IgD-negative memory B cell (primary cell): ENCODE measurements at regions not wholly inside any gene's neighbourhood (a gene's known extent, or its start where the extent isn't known, plus 50 kb on each side); places are given as distances from the start of the nearest gene placed in this dataset.

Experiments used
- H3K27ac Mint-ChIP-seq, 3 donors: one replicate each; pipeline ENCODE4 v1.8.0; 2020 to 2022; ENCODE audit warnings: mild to moderate bottlenecking in 3 of 3, mixed read lengths in 3 of 3, moderate library complexity in 1 of 3
- H3K27me3 Mint-ChIP-seq: one replicate; pipeline ENCODE4 v1.8.0; 2021; ENCODE audit warnings: mixed read lengths
- H3K36me3 Mint-ChIP-seq: one replicate; pipeline ENCODE4 v1.8.0; 2020; ENCODE audit warnings: mild to moderate bottlenecking, mixed read lengths
- H3K4me1 Mint-ChIP-seq, 3 donors: one replicate each; pipeline ENCODE4 v1.8.0; 2020 to 2022; ENCODE audit warnings: mixed read lengths in 3 of 3, mild to moderate bottlenecking in 1 of 3
- H3K4me3 Mint-ChIP-seq, 4 donors: one replicate each; pipeline ENCODE4 v1.8.0; 2020 to 2022; ENCODE audit warnings: mild to moderate bottlenecking in 4 of 4, mixed read lengths in 4 of 4, moderate library complexity in 3 of 4
- H3K9me3 Mint-ChIP-seq, 3 donors: one replicate each; pipeline ENCODE4 v1.8.0; 2020 to 2021; ENCODE audit warnings: mixed read lengths in 3 of 3, mild to moderate bottlenecking in 1 of 3

GRCh38 chr4:41334182-41334581 lies 77.5 kb downstream of the UCHL1 start:
- no peak overlapping the region for H3K27ac Mint-ChIP-seq
- H3K9me3 Mint-ChIP-seq, result peaks cover 0 to 3% (median 2%) of the 10 kb centered on the region in 3 donors
- peaks cover 3% of the 10 kb centered on the region for H3K27me3 Mint-ChIP-seq
- H3K4me3 Mint-ChIP-seq, result no peak overlapping the region
- H3K4me1 Mint-ChIP-seq, result no peaks in the 10 kb centered on the region
- H3K36me3 Mint-ChIP-seq, result no peaks in the 10 kb centered on the region

- Mint-ChIP-seq H3K27ac (no peak overlapping the region), H3K4me3 (no peak overlapping the region), H3K9me3 (peaks cover 0 to 8% (median 7%) of the 10 kb centered on the region in 3 donors), H3K36me3 (no peaks in the 10 kb centered on the region), H3K4me1 (no peaks in the 10 kb centered on the region), H3K27me3 (peaks cover 3% of the 10 kb centered on the region)
Observed at GRCh38 chr4:41339812-41340809, 83.4 kb downstream of the UCHL1 start.

GRCh38 chr4:41346306-41347061 lies 89.8 kb downstream of the UCHL1 start:
- Mint-ChIP-seq H3K9me3 (peaks cover 1 to 11% (median 3%) of the 10 kb centered on the region in 3 donors), H3K27ac (no peak overlapping the region), H3K36me3 (peaks cover 2% of the 10 kb centered on the region), H3K4me1 (no peaks in the 10 kb centered on the region), H3K4me3 (no peak overlapping the region), H3K27me3 (peaks cover 3% of the 10 kb centered on the region)

GRCh38 chr4:41349021-41349420 lies 92.3 kb downstream of the UCHL1 start:
- no peaks in the 10 kb centered on the region for H3K27me3 Mint-ChIP-seq
- H3K9me3 Mint-ChIP-seq, result peaks cover 1 to 12% (median 7%) of the 10 kb centered on the region in 3 donors
- H3K27ac Mint-ChIP-seq, result no peak overlapping the region
- H3K36me3 Mint-ChIP-seq, result peaks cover 3% of the 10 kb centered on the region
- no peak overlapping the region for H3K4me3 Mint-ChIP-seq
- H3K4me1 Mint-ChIP-seq, result no peaks in the 10 kb centered on the region

DNA sequence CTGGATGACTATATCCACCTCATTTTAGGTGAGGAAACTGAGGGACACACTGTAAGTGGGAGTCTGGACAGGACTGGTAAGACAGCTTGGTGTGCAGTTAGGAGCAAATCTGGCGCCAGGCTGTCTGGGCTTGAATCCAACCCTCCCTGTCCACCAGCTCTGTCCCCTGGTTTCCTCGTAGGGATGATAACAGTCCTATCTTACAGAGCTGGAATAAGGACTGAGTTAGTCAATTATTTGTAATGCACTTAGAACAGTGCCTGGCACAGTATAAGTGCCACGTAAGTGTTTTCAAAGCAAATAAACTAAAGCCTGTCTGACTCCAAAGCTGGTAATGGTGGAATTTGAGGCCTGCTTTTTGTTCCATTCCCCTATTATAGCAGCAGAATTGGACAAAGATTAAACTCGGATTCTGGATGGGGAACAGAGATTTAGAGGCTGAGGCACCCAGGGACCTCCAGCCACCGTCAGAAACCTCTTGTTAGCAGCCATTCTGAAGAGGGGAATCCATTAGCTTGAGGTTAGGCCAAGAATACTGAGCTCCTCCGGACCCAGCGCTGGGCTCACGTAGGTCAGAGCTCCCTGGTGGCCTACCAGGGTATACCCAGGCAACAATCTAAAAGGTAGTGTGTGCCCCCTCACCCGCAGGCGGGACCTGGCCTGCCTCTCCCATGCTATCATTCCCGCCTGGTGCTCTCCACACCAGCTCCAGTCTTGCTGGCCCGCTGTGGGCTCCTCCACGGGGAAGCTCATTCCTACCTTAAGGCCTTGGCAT lies 102.1 kb downstream of the UCHL1 start:
- Mint-ChIP-seq H3K27me3 (peaks cover 29% of the 10 kb centered on the region), H3K27ac (no peak overlapping the region), H3K36me3 (peaks cover 5% of the 10 kb centered on the region), H3K4me1 (no peaks in the 10 kb centered on the region), H3K4me3 (peak overlapping the region in 1 of 4 donors; percentile 6), H3K9me3 (peaks cover 0 to 12% (median 5%) of the 10 kb centered on the region in 3 donors)

- Mint-ChIP-seq H3K36me3 (peaks cover 5% of the 10 kb centered on the region), H3K4me1 (no peaks in the 10 kb centered on the region), H3K9me3 (peaks cover 0 to 12% (median 3%) of the 10 kb centered on the region in 3 donors), H3K27me3 (peaks cover 29% of the 10 kb centered on the region), H3K27ac (no peak overlapping the region), H3K4me3 (no peak overlapping the region)
Observed at GRCh38 chr4:41359422-41359775, 102.7 kb downstream of the UCHL1 start.

GRCh38 chr4:41359836-41360213 lies 103.1 kb downstream of the UCHL1 start:
- no peaks in the 10 kb centered on the region for H3K4me1 Mint-ChIP-seq
- peaks cover 5% of the 10 kb centered on the region for H3K36me3 Mint-ChIP-seq
- peaks cover 29% of the 10 kb centered on the region for H3K27me3 Mint-ChIP-seq
- H3K27ac Mint-ChIP-seq, result no peak overlapping the region
- peak overlapping the region in 2 of 4 donors; percentile 3 to 46 for H3K4me3 Mint-ChIP-seq
- peaks cover 0 to 9% (median 3%) of the 10 kb centered on the region in 3 donors for H3K9me3 Mint-ChIP-seq

GRCh38 chr4:41360214-41360920 lies 103.6 kb downstream of the UCHL1 start:
- Mint-ChIP-seq H3K4me3 (no peak overlapping the region), H3K9me3 (peaks cover 0 to 9% (median 3%) of the 10 kb centered on the region in 3 donors), H3K27me3 (peaks cover 29% of the 10 kb centered on the region), H3K27ac (no peak overlapping the region), H3K36me3 (peaks cover 5% of the 10 kb centered on the region), H3K4me1 (no peaks in the 10 kb centered on the region)

DNA sequence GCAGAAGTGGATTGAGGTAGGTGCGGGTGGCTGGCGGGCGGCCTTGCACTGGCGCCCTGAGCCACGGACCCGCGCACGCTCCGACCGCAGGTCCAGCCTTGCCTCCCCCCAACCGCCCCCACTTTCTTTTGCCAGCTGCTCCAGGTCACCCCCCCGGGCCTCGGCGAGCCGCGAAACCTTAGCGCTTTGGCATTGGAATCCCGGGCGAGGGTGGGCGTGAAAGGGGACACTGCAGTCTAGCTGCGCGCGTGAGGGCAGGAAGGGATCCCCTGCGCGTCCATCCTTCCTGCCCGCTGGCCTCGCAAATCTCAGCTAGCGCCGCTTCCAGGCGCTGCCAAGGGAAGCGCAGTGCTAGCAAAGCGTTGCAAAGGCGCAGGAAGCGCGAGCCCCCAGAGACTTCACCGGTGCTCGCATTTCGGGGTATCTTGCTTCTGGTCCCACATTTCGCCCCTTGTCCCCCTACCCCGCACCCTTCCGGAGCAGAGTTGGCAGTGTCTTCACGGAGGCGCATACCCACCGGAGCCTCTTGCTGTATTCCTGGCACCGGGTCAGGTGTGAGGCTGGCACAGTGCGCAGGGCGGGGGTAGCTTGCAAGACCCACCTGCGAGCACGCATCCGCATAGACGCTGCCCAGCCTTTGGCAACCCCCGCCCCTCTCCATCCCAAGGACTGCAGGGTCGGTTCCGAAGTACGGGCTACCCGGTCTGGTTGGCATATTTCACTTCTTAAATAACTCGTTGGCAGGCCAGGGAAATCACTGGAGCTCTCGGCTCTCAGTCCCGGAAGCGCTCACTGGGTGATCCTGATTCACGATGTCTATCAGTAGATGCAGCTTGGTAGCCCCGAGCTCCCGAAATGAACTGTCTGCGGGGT lies 104.4 kb downstream of the UCHL1 start:
- Mint-ChIP-seq H3K4me1 (no peaks in the 10 kb centered on the region), H3K36me3 (peaks cover 5% of the 10 kb centered on the region), H3K9me3 (peaks cover 0 to 9% (median 3%) of the 10 kb centered on the region in 3 donors), H3K27me3 (peaks cover 29% of the 10 kb centered on the region), H3K27ac (no peak overlapping the region), H3K4me3 (peak overlapping the region in 3 of 4 donors; percentile 21 to 81 (median 74))

DNA sequence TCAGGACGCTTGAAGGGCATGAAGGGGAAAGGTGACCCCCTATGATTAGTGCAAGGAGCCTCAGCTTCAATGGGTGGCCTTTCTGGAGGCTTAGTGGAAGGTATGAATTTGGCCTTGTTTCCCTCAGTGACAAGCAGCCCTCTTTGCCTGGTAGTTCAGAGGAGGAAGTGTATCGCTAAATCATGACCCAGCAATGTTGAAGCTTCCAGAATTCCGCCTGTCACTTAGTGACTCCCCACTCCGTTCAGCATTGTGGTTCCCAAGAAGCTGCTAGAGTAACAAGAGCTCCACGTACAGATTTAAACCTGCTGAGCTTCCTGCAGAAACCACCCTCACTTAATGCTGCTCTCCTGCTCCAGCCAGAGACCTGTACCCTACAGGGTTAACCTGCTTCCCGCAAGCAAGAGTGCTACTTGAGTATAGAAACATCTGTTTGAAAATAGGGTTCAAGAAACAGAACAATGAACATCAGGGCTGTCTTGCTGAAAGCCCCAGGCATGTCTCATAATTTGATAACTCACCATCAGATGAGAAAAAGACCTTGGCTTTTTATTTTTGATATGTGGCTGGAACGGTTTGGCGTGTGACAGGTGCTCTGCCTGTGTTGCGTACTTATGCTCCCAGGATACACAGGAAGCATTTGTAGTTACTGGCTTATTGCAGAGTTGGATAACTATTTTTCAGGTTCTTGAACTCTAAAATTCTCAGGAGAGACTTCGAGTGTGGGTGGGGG lies 105.2 kb downstream of the UCHL1 start:
- Mint-ChIP-seq H3K9me3 (peaks cover 0 to 6% (median 2%) of the 10 kb centered on the region in 3 donors), H3K36me3 (peaks cover 7% of the 10 kb centered on the region), H3K27ac (no peak overlapping the region), H3K27me3 (peaks cover 29% of the 10 kb centered on the region), H3K4me1 (no peaks in the 10 kb centered on the region), H3K4me3 (peak overlapping the region in 2 of 4 donors; percentile 74 to 81)

DNA sequence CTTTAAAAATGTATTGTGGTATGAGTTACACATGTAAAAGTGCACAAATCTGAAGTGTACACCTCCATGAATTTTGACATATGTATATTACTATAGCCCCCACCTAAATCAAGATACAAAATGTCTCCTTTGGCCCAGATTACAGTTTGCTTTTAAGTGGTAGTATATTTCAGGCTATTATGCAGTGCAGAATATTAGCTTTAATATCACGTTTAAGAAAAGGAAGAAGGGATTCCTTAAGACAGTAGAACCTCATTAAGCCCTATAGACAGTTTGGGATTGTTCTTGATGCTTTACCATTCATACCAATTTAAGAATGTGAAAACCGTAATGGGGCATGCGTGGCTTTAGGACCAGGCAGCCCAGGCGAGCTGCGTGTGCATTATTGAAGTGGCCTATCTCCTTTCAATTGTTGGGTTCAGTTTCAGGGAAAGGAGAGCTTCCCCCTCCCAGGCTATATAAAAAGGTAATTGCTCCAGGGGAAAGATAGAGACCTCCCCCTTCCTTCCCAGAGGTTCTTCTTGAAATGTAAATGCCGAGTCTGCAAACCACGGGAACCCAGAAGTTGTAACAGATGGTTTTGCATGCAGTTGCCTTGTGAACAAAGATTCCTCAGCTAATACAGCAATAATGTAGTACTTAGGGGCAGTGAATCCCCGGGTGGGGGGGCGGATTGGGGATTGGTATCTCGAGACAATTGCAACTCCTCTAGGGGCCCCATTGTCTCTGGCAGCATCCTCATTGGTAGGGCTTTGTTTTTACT lies 106.1 kb downstream of the UCHL1 start:
- Mint-ChIP-seq H3K4me3 (no peak overlapping the region), H3K27me3 (peaks cover 29% of the 10 kb centered on the region), H3K9me3 (peaks cover 0 to 6% (median 2%) of the 10 kb centered on the region in 3 donors), H3K36me3 (peaks cover 7% of the 10 kb centered on the region), H3K4me1 (no peaks in the 10 kb centered on the region), H3K27ac (no peak overlapping the region)

DNA sequence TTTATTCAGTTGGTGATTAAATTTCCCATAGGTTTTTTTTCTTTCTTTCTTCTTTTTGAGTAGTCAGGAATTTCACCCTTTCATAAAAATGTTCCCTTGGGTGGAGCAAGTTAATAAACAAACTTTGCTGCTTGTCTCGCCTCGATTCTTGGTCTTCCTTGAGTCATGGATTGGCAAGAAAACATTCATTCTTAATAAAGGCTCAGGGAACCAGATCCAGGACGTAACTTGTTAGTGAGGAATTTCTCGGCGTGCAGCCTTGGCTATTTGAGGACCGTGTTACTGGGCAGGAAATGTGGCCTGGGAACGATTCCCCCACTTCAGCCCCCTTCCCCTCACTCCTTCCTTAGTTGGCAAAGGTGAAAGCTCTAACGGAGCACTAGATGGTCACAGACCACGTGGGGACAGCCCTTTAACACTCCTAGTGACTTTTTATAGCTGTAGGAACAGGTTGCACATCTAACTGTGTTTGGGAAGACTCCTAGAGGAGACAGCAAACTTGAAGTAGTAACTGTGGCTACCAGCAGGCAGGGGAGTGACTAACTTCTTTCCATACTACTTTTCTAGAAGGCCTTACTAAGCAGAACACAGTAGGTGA lies 106.8 kb downstream of the UCHL1 start:
- Mint-ChIP-seq H3K27me3 (peaks cover 28% of the 10 kb centered on the region), H3K4me3 (no peak overlapping the region), H3K36me3 (peaks cover 4% of the 10 kb centered on the region), H3K4me1 (no peaks in the 10 kb centered on the region), H3K9me3 (peaks cover 0 to 2% (median 2%) of the 10 kb centered on the region in 3 donors), H3K27ac (no peak overlapping the region)
